ENCODE measurements at regions not wholly inside any gene's neighbourhood (a gene's known extent, or its start where the extent isn't known, plus 50 kb on each side); places are given as distances from the start of the nearest gene placed in this dataset.

GRCh38 chr18:65073060-65073550, 677.7 kb upstream of the CDH7 start:
- H3K23me2 ChIP-seq (ENCODE audit: insufficient read length, low read depth, low read length, poor library complexity, severe bottlenecking), result no peaks in the 10 kb centered on the region
- peaks cover 4 to 11% of the 10 kb centered on the region in 2 experiments; a peak in 4 of 5 replicates for H3K9me3 Mint-ChIP-seq
- H2BK20ac ChIP-seq (ENCODE audit: low read depth, low read length, poor library complexity, severe bottlenecking), result no peak overlapping the region
- no peak overlapping the region for H4K91ac ChIP-seq (ENCODE audit: insufficient read length, low read depth, low read length)
- 0 out of 4 replicates have a peak, but pooled peaks cover 0 to 4% of the 10 kb centered on the region in 2 experiments for H3K4me1 Mint-ChIP-seq
- H3K79me2 ChIP-seq (ENCODE audit: insufficient read depth, low read length), result no peaks in the 10 kb centered on the region
- WGBS (ENCODE audit: extremely low coverage, insufficient read length, low lambda C conversion rate), result no CpG with 5 or more reads among the region's 3 CpGs
- no peaks in the 10 kb centered on the region for H4K20me1 ChIP-seq (ENCODE audit: control insufficient read depth, insufficient read depth, insufficient read length)
- H2BK15ac ChIP-seq (ENCODE audit: low read depth, low read length), result no peak overlapping the region
- H3K79me1 ChIP-seq (ENCODE audit: insufficient read depth, low read depth, low read length, poor library complexity, severe bottlenecking), result no peaks in the 10 kb centered on the region
- no peak for DNase-seq
- H3K23ac ChIP-seq (ENCODE audit: insufficient read length, low read depth, low read length), result no peak overlapping the region
- H3K4me3 Mint-ChIP-seq, result no peak overlapping the region
- no peak overlapping the region for H3K18ac ChIP-seq (ENCODE audit: insufficient read length, low read depth, low read length)
- no peak overlapping the region for H2AK5ac ChIP-seq (ENCODE audit: insufficient read length, low read length)
- H3K14ac ChIP-seq (ENCODE audit: insufficient read depth, low read length), result no peak overlapping the region
- no peak overlapping the region for H2BK5ac ChIP-seq (ENCODE audit: insufficient read length, low read length)
- H2BK12ac ChIP-seq (ENCODE audit: insufficient read length, low read depth, low read length), result no peak overlapping the region
- H3K27me3 Mint-ChIP-seq (ENCODE audit: low read depth), result no peaks in the 10 kb centered on the region
- peaks cover 3 to 10% (median 3%) of the 10 kb centered on the region in 3 experiments; a peak in 5 of 7 replicates for H3K36me3 Mint-ChIP-seq (ENCODE audit: insufficient read depth in 1 of 3, low read depth in 3 of 3)
- no peak overlapping the region for H3K4ac ChIP-seq (ENCODE audit: low read depth, low read length)
- no peak overlapping the region for H4K5ac ChIP-seq (ENCODE audit: insufficient read length, low read depth, low read length)
- H3T11ph ChIP-seq (ENCODE audit: low read length), result no peak overlapping the region
- no peak overlapping the region for H2BK120ac ChIP-seq (ENCODE audit: low read depth, low read length, poor library complexity, severe bottlenecking)
- H3K27ac ChIP-seq (ENCODE audit: insufficient read length, low read depth, low read length), result no peak overlapping the region
- no peak overlapping the region for H3K56ac ChIP-seq (ENCODE audit: insufficient read length, low read depth, low read length)
- H3K4me1 ChIP-seq (ENCODE audit: insufficient read depth, low read length), result no peaks in the 10 kb centered on the region
- H3K4me2 ChIP-seq (ENCODE audit: insufficient read depth, insufficient read length, low read length), result no peak overlapping the region
- no peak overlapping the region for H2AFZ ChIP-seq (ENCODE audit: low read length)
- H3K9me3 ChIP-seq (ENCODE audit: control insufficient read depth, low read depth, low read length), result no peaks in the 10 kb centered on the region
- H3K27ac Mint-ChIP-seq, result no peak overlapping the region
- no peaks in the 10 kb centered on the region for H3K27me3 ChIP-seq (ENCODE audit: insufficient read depth, low read length)
- TF ChIP-seq CTCF (conservative IDR thresholded peaks at IDR 0.05), result no peak
- H3K9ac ChIP-seq (ENCODE audit: extremely low read depth, insufficient read length, low read length), result no peak overlapping the region
- no peak overlapping the region for H4K8ac ChIP-seq (replicated peaks; ENCODE audit: insufficient read length, low read depth, low read length)
